Type B pancreatic cell (in vitro differentiated cells): ENCODE measurements at regions not wholly inside any gene's neighbourhood (a gene's known extent, or its start where the extent isn't known, plus 50 kb on each side); places are given as distances from the start of the nearest gene placed in this dataset.

Experiments used
- DNase-seq: peaks from one replicate; pipeline ENCODE4 v3.0.0; 2021; ENCODE audit warnings: mixed read lengths; ENCODE audit not compliant: unreplicated experiment; ENCODE audit errors: extremely low spot score
- H3K27ac Mint-ChIP-seq: 2 replicates; pipeline ENCODE4 v1.8.0; 2021; ENCODE audit warnings: mild to moderate bottlenecking, mixed read lengths
- H3K27me3 Mint-ChIP-seq: 2 replicates; pipeline ENCODE4 v1.8.0; 2021; ENCODE audit warnings: mixed read lengths
- H3K36me3 Mint-ChIP-seq: 2 replicates; pipeline ENCODE4 v1.8.0; 2021; ENCODE audit warnings: mixed read lengths
- H3K4me1 Mint-ChIP-seq: one replicate; pipeline ENCODE4 v1.8.0; 2021; ENCODE audit warnings: mixed read lengths; ENCODE audit not compliant: unreplicated experiment
- H3K4me3 Mint-ChIP-seq: 2 replicates; pipeline ENCODE4 v1.8.0; 2021; ENCODE audit warnings: mild to moderate bottlenecking, mixed read lengths
- H3K9me3 Mint-ChIP-seq: 2 replicates; pipeline ENCODE4 v1.8.0; 2021; ENCODE audit warnings: mixed read lengths
- CTCF ChIP-seq: fragments of 200-600 bp; sonication (generic); conservative IDR thresholded peaks from 2 replicates; pipeline ENCODE4 v1.5.0; 2021; ENCODE audit warnings: antibody characterized with exemption, mild to moderate bottlenecking

GRCh38 chr9:78468974-78469576, 172.2 kb downstream of the PSAT1 start:
- Mint-ChIP-seq H3K27ac (no peak overlapping the region), H3K4me3 (no peak overlapping the region), H3K9me3 (peaks cover 3% of the 10 kb centered on the region), H3K4me1 (no peaks in the 10 kb centered on the region), H3K27me3 (no peaks in the 10 kb centered on the region), H3K36me3 (no peaks in the 10 kb centered on the region)
- no peak for TF ChIP-seq CTCF
- DNase-seq: no peak

DNA sequence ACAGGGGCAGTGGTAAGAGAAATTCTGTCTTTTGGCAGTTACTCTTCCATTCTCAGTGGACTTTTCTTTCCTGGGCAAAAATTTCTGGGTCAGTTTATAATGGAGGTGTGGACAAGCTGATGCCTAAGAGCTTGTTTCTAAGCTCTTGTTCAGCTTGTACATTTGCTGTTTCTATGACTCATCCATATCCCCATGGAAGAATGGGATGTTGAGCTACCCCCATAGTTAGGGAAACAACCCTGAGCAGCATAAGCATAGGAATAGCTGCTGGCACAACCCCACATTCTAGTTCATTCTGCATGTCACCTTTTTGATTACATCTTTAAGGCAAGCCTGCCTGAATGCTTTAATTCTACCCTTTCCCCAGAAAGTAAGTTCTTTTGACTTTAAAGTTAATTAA, 173.3 kb downstream of the PSAT1 start:
- Mint-ChIP-seq H3K36me3 (no peaks in the 10 kb centered on the region), H3K27me3 (no peaks in the 10 kb centered on the region), H3K27ac (no peak overlapping the region), H3K4me1 (no peaks in the 10 kb centered on the region), H3K4me3 (no peak overlapping the region), H3K9me3 (peaks cover 3% of the 10 kb centered on the region)
- no peak for TF ChIP-seq CTCF
- no peak for DNase-seq

DNA sequence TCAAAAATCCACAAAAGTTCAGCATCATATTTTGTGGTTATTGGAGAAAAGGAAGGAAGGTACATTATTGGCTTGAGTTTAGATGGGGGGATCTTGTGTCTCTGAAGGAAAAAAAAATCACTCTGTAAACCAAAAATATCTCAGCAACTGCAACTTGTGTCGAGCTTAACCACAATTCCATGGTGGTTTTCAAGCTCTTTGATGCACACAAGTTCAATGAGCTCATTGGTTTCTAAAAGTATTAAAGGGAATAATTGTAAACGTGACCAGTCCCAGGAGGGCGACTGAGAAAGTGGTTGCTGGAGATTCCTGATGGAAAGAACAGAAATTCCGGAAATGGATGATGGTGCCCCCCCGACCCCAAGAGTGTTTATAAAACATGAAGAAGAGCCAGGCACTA, 173.8 kb downstream of the PSAT1 start:
- Mint-ChIP-seq H3K9me3 (peaks cover 3% of the 10 kb centered on the region), H3K36me3 (no peaks in the 10 kb centered on the region), H3K4me3 (no peak overlapping the region), H3K27me3 (no peaks in the 10 kb centered on the region), H3K4me1 (no peaks in the 10 kb centered on the region), H3K27ac (no peak overlapping the region)
- TF ChIP-seq CTCF: no peak
- no peak for DNase-seq

DNA sequence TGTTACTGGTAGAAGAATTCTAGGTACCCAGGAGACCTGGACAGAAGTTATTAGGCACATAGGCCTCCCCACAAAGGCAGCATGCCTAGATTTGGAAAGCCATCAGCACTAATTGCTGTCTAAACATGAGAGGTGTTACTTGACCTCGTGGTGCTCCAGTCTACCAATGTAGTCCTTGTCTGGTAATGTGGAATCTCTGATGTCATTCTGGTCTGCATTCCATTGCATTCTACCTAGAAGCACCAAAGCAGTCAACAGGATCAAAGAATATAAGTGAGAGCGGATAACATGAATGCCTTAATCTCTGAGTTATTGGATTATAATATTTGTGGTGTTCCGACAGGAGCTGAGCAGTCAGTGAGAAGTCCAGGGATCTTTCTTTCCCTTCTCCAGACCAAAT, 175.2 kb downstream of the PSAT1 start:
- TF ChIP-seq CTCF: no peak
- H3K27ac Mint-ChIP-seq: no peak overlapping the region
- no peaks in the 10 kb centered on the region for H3K27me3 Mint-ChIP-seq
- no peaks in the 10 kb centered on the region for H3K36me3 Mint-ChIP-seq
- H3K4me1 Mint-ChIP-seq: no peaks in the 10 kb centered on the region
- DNase-seq: no peak
- H3K9me3 Mint-ChIP-seq: no peaks in the 10 kb centered on the region
- no peak overlapping the region for H3K4me3 Mint-ChIP-seq

- Mint-ChIP-seq H3K27me3 (no peaks in the 10 kb centered on the region), H3K9me3 (peaks cover 4% of the 10 kb centered on the region), H3K4me1 (no peaks in the 10 kb centered on the region), H3K36me3 (no peaks in the 10 kb centered on the region), H3K4me3 (no peak overlapping the region), H3K27ac (no peak overlapping the region)
- no peak for DNase-seq
- no peak for TF ChIP-seq CTCF
Measured at GRCh38 chr9:78479441-78479840, 182.5 kb downstream of the PSAT1 start.

DNA sequence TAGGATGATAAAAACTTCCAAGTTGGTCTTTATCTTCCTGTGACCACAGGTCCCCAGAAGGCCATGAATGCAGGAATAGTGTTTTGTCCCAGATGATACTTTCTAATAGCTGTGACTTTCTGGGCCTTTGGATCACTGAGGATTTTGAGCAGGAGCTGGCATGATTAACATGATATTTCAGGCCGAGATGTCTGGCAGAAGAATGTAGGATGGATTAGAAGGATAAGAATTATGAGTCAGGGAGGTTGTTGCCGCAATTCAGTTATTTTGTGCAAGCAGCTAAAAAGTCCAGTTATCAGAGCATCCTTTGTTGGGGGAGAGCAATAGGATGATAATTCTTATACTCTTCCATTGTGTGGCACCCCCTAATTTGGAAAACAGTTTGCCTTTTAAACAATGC, 189.7 kb downstream of the PSAT1 start:
- TF ChIP-seq CTCF: no peak
- H3K36me3 Mint-ChIP-seq: no peaks in the 10 kb centered on the region
- H3K4me1 Mint-ChIP-seq: no peaks in the 10 kb centered on the region
- no peaks in the 10 kb centered on the region for H3K27me3 Mint-ChIP-seq
- no peak overlapping the region for H3K27ac Mint-ChIP-seq
- no peak overlapping the region for H3K4me3 Mint-ChIP-seq
- no peak for DNase-seq
- peaks cover 5% of the 10 kb centered on the region for H3K9me3 Mint-ChIP-seq
